Trophoblast cell (in vitro differentiated cells and primary cell): ENCODE measurements at regions not wholly inside any gene's neighbourhood (a gene's known extent, or its start where the extent isn't known, plus 50 kb on each side); places are given as distances from the start of the nearest gene placed in this dataset.

Experiments used
- DNase-seq, 2 donors: peaks; one replicate each; pipeline ENCODE4 v3.0.0-alpha.2; 2016
- H2AFZ ChIP-seq: 2 replicates; pipeline ENCODE4 v1.6.1; 2013; ENCODE audit warnings: low read length, moderate library complexity, mild to moderate bottlenecking; ENCODE audit not compliant: insufficient read depth, poor library complexity
- H2AK5ac ChIP-seq: 2 replicates; pipeline ENCODE4 v1.6.1; 2013; ENCODE audit warnings: mild to moderate bottlenecking, low read length
- H2BK120ac ChIP-seq: 2 replicates; pipeline ENCODE4 v1.6.1; 2013; ENCODE audit warnings: low read length, mild to moderate bottlenecking, moderate library complexity; ENCODE audit not compliant: insufficient read depth, poor library complexity
- H2BK12ac ChIP-seq: 2 replicates; pipeline ENCODE4 v1.6.1; 2013; ENCODE audit warnings: mild to moderate bottlenecking, low read length, moderate library complexity
- H2BK5ac ChIP-seq: 2 replicates; pipeline ENCODE4 v1.6.1; 2013; ENCODE audit warnings: low read length, low read depth, moderate library complexity, mild to moderate bottlenecking; ENCODE audit not compliant: poor library complexity
- H3K14ac ChIP-seq: 2 replicates; pipeline ENCODE4 v1.6.1; 2013; ENCODE audit warnings: mild to moderate bottlenecking, low read length
- H3K18ac ChIP-seq: 2 replicates; pipeline ENCODE4 v1.6.1; 2013; ENCODE audit warnings: mild to moderate bottlenecking, low read length
- H3K23ac ChIP-seq: 2 replicates; pipeline ENCODE4 v1.6.1; 2013; ENCODE audit warnings: low read length
- H3K27ac ChIP-seq: 2 replicates; pipeline ENCODE4 v1.5.1; 2013; ENCODE audit warnings: low read depth, mild to moderate bottlenecking, inconsistent platforms, low read length, moderate library complexity
- H3K27me3 ChIP-seq: 2 replicates; pipeline ENCODE4 v1.6.1; 2013; ENCODE audit warnings: inconsistent platforms, mild to moderate bottlenecking, low read length, moderate library complexity; ENCODE audit not compliant: insufficient read depth
- H3K36me3 ChIP-seq, 2 experiments: 1 replicate in 1 of 2; 2 replicates in 1 of 2; pipeline ENCODE4 v1.6.1; 2013; ENCODE audit warnings: low read length in 2 of 2, mild to moderate bottlenecking in 2 of 2, moderate library complexity in 1 of 2; ENCODE audit not compliant: insufficient read depth in 2 of 2, control insufficient read depth in 1 of 2
- H3K4ac ChIP-seq: 2 replicates; pipeline ENCODE4 v1.6.1; 2013; ENCODE audit warnings: low read depth, mild to moderate bottlenecking, low read length, moderate library complexity
- H3K4me1 ChIP-seq, 2 experiments: 1 replicate in 1 of 2; 2 replicates in 1 of 2; pipeline ENCODE4 v1.6.1; 2013; ENCODE audit warnings: low read length in 2 of 2, mild to moderate bottlenecking in 2 of 2, moderate library complexity in 1 of 2; ENCODE audit not compliant: insufficient read depth in 2 of 2, control insufficient read depth in 1 of 2
- H3K4me2 ChIP-seq: 2 replicates; pipeline ENCODE4 v1.6.1; 2013; ENCODE audit warnings: inconsistent platforms, mild to moderate bottlenecking, low read length, moderate library complexity
- H3K4me3 ChIP-seq: 2 replicates; pipeline ENCODE4 v1.5.1; 2013; ENCODE audit warnings: mild to moderate bottlenecking, low read depth, low read length, inconsistent platforms
- H3K79me1 ChIP-seq: one replicate; pipeline ENCODE4 v1.6.1; 2013; ENCODE audit warnings: low read length
- H3K79me2 ChIP-seq: 2 replicates; pipeline ENCODE4 v1.6.1; 2013; ENCODE audit warnings: low read length, mild to moderate bottlenecking; ENCODE audit not compliant: control insufficient read depth, insufficient read depth, poor library complexity
- H3K9ac ChIP-seq: 2 replicates; pipeline ENCODE4 v1.6.1; 2013; ENCODE audit warnings: mild to moderate bottlenecking, low read length
- H3K9me3 ChIP-seq: 2 replicates; pipeline ENCODE4 v1.6.1; 2013; ENCODE audit warnings: low read depth, mild to moderate bottlenecking, control low read depth, inconsistent platforms, low read length; ENCODE audit not compliant: insufficient read depth
- H4K12ac ChIP-seq: 2 replicates; pipeline ENCODE4 v1.6.1; 2013; ENCODE audit warnings: low read depth, mild to moderate bottlenecking, low read length, moderate library complexity
- H4K8ac ChIP-seq: 2 replicates; pipeline ENCODE4 v1.6.1; 2013; ENCODE audit warnings: low read depth, mild to moderate bottlenecking, low read length, moderate library complexity
- H4K91ac ChIP-seq: one replicate; pipeline ENCODE4 v1.6.1; 2013; ENCODE audit warnings: low read depth, mild to moderate bottlenecking, low read length, moderate library complexity
- WGBS: extraction: QIAGEN DNeasy Blood & Tissue Kit; methylation state at CpG from one replicate; pipeline ENCODE4 v1.1.7; 2013; ENCODE audit warnings: missing lambda C conversion rate; ENCODE audit not compliant: insufficient read length, insufficient coverage; ENCODE audit errors: extremely low coverage; 5-methylcytosine and 5-hydroxymethylcytosine counted together

DNA sequence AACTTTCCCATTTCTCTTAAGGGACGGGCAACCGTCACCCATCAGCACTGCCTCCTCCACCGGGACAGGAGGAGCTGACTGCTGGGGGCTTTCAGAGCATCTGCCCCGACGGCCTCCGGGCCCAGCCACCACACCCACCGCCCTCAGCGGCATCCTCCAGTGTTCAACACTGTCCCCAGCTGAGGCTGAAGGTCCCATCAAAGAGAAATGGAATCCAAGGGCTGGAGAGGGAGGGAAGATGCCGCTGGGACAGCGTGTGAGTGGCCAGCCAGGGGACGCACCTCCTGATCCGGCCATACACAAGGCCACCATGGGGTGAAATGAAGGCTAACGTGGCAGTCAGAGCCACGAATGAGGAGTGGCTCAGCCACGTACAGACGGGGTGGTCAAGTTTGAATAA, 153.6 kb upstream of the PPP2R2D start:
- Histone ChIP-seq H2BK120ac (no peak overlapping the region), H3K27ac (no peak overlapping the region)
- no CpG with 5 or more reads among the region's 16 CpGs for WGBS

DNA sequence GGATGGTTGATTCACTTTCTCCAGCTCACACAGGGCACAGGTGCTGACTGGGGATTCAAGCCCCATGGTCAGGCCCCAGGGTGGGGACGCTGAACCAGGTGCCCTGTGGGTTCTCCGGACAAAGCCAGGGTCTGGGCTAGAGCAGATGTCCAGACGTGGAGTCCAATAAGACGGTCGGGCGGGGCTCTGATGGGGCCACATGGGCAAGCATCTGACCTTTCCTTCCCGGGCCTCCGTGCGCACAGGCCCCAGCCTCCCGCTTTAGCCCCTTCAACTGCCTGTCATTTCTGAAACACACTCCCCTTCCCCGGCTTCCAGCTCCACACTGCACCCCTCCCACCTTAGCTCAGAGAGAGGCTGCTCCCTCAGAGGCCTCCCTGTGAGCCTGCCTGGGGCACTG, 153.0 kb upstream of the PPP2R2D start:
- DNase-seq, result no peak
- Histone ChIP-seq H3K18ac (no peak overlapping the region), H3K9ac (no peak overlapping the region), H3K9me3 (peaks cover 13% of the 10 kb centered on the region), H3K4me1 (peaks cover 23 to 41% of the 10 kb centered on the region in 2 experiments), H3K4ac (no peak overlapping the region), H2BK120ac (no peak overlapping the region), H4K8ac (no peak overlapping the region), H3K23ac (no peak overlapping the region), H4K12ac (no peak overlapping the region), H3K14ac (no peak overlapping the region), H4K91ac (no peak overlapping the region), H2AK5ac (no peak overlapping the region), H3K79me1 (peaks cover 10% of the 10 kb centered on the region), H3K4me3 (peak overlapping the region; percentile 50), H3K27ac (no peak overlapping the region), H3K4me2 (no peak overlapping the region), H2BK12ac (no peak overlapping the region), H2BK5ac (no peak overlapping the region), H3K36me3 (no peaks in the 10 kb centered on the region), H3K79me2 (no peaks in the 10 kb centered on the region), H3K27me3 (no peaks in the 10 kb centered on the region), H2AFZ (no peak overlapping the region)
- no CpG with 5 or more reads among the region's 11 CpGs for WGBS

More for the DNA sequence above, 153.6 kb upstream of the PPP2R2D start:
- Histone ChIP-seq H2BK5ac (no peak overlapping the region), H2AFZ (no peak overlapping the region), H4K12ac (no peak overlapping the region), H4K8ac (no peak overlapping the region), H3K36me3 (no peaks in the 10 kb centered on the region), H3K18ac (no peak overlapping the region), H3K9ac (no peak overlapping the region), H3K4ac (no peak overlapping the region), H3K79me1 (peaks cover 10% of the 10 kb centered on the region), H2AK5ac (no peak overlapping the region), H3K9me3 (peaks cover 13% of the 10 kb centered on the region), H3K79me2 (no peaks in the 10 kb centered on the region), H3K4me1 (peaks cover 23 to 40% of the 10 kb centered on the region in 2 experiments), H3K14ac (no peak overlapping the region), H3K27me3 (no peaks in the 10 kb centered on the region), H3K4me3 (peak overlapping the region; percentile 26), H3K23ac (no peak overlapping the region), H2BK12ac (no peak overlapping the region), H4K91ac (no peak overlapping the region), H3K4me2 (no peak overlapping the region)
- DNase-seq, result no peak

DNA sequence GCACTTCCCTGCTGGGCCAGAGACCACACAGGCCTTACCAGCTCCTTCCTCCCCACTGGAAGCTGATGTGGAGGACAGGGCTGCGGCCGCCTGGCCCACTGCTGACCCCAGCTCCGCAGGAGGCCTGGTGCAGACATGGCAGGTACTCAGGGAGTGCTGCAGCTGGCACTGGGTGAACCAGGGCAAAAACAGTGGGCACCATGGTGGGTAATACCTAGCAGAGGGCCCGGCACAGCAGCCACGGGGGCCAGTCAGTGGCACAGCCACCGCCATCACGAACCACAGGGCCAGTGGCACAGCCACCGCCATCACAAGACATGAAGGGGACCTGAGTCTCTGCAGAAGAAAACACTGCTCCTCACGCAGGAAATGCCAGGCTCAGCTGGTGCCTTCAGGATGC, 152.6 kb upstream of the PPP2R2D start:
- H3K27ac ChIP-seq, result no peak overlapping the region
- no peak overlapping the region for H3K4me2 ChIP-seq
- H2BK120ac ChIP-seq, result no peak overlapping the region
- no peak overlapping the region for H3K9ac ChIP-seq
- H3K14ac ChIP-seq, result no peak overlapping the region
- H2AK5ac ChIP-seq, result no peak overlapping the region
- H3K9me3 ChIP-seq, result peaks cover 13% of the 10 kb centered on the region
- DNase-seq, result no peak
- peak overlapping the region; percentile 50 for H3K4me3 ChIP-seq
- H3K18ac ChIP-seq, result no peak overlapping the region
- no peak overlapping the region for H4K8ac ChIP-seq
- H3K79me1 ChIP-seq, result peaks cover 10% of the 10 kb centered on the region
- no peak overlapping the region for H2BK12ac ChIP-seq
- H3K4ac ChIP-seq, result no peak overlapping the region
- H3K23ac ChIP-seq, result no peak overlapping the region
- H2BK5ac ChIP-seq, result no peak overlapping the region
- WGBS, result no CpG with 5 or more reads among the region's 9 CpGs
- no peak overlapping the region for H4K12ac ChIP-seq
- peaks cover 23 to 43% of the 10 kb centered on the region in 2 experiments for H3K4me1 ChIP-seq
- no peaks in the 10 kb centered on the region for H3K36me3 ChIP-seq
- H2AFZ ChIP-seq, result no peak overlapping the region
- H4K91ac ChIP-seq, result no peak overlapping the region
- H3K27me3 ChIP-seq, result no peaks in the 10 kb centered on the region
- no peaks in the 10 kb centered on the region for H3K79me2 ChIP-seq

DNA sequence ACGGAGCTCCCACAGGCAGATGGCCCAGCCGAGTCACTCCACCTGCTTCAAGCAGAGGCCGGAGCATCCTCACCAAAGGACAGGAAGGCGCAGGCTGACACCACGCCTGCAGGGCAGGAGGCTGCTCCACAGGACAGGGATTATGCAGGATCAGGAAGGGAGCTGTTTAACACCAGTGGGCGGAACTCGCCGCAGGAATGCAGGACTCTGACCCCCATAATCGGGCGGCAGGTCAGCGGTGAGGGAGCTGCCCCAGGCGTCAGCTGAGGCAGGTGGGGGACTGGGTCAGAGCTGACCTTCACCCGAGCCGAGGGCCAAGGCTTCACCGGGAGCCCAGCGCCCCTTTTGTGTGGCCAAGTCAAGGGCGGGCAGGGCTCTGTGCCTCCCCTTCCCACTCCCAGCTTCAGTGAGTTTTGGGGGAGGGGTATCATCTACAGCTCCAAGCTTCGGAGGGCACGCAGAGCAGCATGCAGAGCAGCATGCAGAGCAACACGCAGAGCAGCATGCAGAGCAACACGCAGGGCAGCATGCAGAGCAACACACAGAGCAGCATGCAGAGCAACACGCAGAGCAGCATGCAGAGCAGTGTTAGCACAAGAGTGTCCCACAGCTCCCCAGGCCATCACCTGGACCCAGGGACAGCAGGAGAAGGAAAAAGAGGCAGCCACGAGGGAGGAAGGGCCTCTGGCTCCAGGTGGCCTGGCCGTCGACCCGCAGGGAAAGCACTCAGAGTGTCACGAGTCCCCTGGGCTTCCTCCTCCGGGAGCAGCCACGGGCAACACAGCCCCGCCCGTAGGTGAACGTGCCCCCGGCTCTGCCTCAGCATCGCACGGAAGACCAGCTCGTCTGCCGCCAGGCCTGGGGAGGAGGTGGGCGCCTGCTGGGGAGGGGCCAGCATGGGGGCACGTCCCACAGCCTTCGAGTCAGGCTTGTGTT, 151.7 kb upstream of the PPP2R2D start:
- Histone ChIP-seq H3K9me3 (peaks cover 13% of the 10 kb centered on the region), H3K79me2 (no peaks in the 10 kb centered on the region), H3K18ac (peak overlapping the region; percentile 9), H3K4me3 (no peak overlapping the region), H4K12ac (no peak overlapping the region), H2BK120ac (peak overlapping the region; percentile 18), H3K4me2 (no peak overlapping the region), H3K23ac (no peak overlapping the region), H4K8ac (no peak overlapping the region), H3K79me1 (peaks cover 10% of the 10 kb centered on the region), H3K4ac (no peak overlapping the region), H3K36me3 (no peaks in the 10 kb centered on the region), H2BK12ac (peak overlapping the region; percentile 10), H2BK5ac (no peak overlapping the region), H4K91ac (peak overlapping the region; percentile 31), H3K14ac (no peak overlapping the region), H3K27ac (no peak overlapping the region), H3K27me3 (no peaks in the 10 kb centered on the region), H3K9ac (no peak overlapping the region), H2AK5ac (no peak overlapping the region), H2AFZ (no peak overlapping the region), H3K4me1 (peaks cover 20 to 40% of the 10 kb centered on the region in 2 experiments)
- WGBS, result no CpG with 5 or more reads among the region's 40 CpGs
- no peak for DNase-seq
